ENCODE measurements at regions not wholly inside any gene's neighbourhood (a gene's known extent, or its start where the extent isn't known, plus 50 kb on each side); places are given as distances from the start of the nearest gene placed in this dataset.
"Not testable (repeated sequence)": the region's sequence is repeated elsewhere in the genome, so short reads cannot be mapped to it uniquely, and the experiment has no call there.

- not testable (repeated sequence) for TF ChIP-seq CTCF (IDR thresholded peaks at IDR 0.05; ENCODE audit: low read depth, low read length, poor library complexity, severe bottlenecking); EZH2phosphoT487 (IDR thresholded peaks at IDR 0.05; ENCODE audit: borderline replicate concordance, low read length)
These were observed 885.8 kb upstream of the ATXN8OS start for GRCh38 chr13:69221633-69222498.

Measured in DOHH2 (cell line).